Smooth muscle cell (in vitro differentiated cells): ENCODE measurements at regions not wholly inside any gene's neighbourhood (a gene's known extent, or its start where the extent isn't known, plus 50 kb on each side); places are given as distances from the start of the nearest gene placed in this dataset.
A peak's percentile ranks its signal among the peaks of the same experiment; 100 is the strongest.

Experiments
- DNase-seq: peaks from one replicate; lab custom pipeline; 2025; ENCODE audit not compliant: unreplicated experiment; lab: John Stamatoyannopoulos, UW
- H2AFZ ChIP-seq: fragments of 200-600 bp; sonication (generic); 2 replicates; pipeline ENCODE4 v1.6.0; 2016; ENCODE audit warnings: antibody characterized with exemption, low read depth, mild to moderate bottlenecking
- H3F3A ChIP-seq: fragments of 200-600 bp; sonication (generic); 2 replicates; pipeline ENCODE4 v1.6.0; 2017; ENCODE audit warnings: antibody characterized with exemption, low read depth
- H3K27ac ChIP-seq: fragments of 200-600 bp; sonication (generic); 2 replicates; pipeline ENCODE4 v1.5.1; 2016; ENCODE audit warnings: low read depth, mild to moderate bottlenecking
- H3K27me3 ChIP-seq: fragments of 200-600 bp; sonication (generic); 2 replicates; pipeline ENCODE4 v1.6.1; 2016; ENCODE audit warnings: low read depth, mild to moderate bottlenecking
- H3K36me3 ChIP-seq: fragments of 200-600 bp; sonication (generic); 2 replicates; pipeline ENCODE4 v1.5.1; 2016; ENCODE audit warnings: low read depth
- H3K4me1 ChIP-seq: fragments of 200-600 bp; sonication (generic); 2 replicates; pipeline ENCODE4 v1.5.1; 2016; ENCODE audit warnings: low read depth
- H3K4me2 ChIP-seq: fragments of 200-600 bp; sonication (generic); 2 replicates; pipeline ENCODE4 v1.6.0; 2016; ENCODE audit warnings: mild to moderate bottlenecking
- H3K4me3 ChIP-seq: fragments of 200-600 bp; sonication (generic); 2 replicates; pipeline ENCODE4 v1.5.1; 2016; ENCODE audit warnings: mild to moderate bottlenecking
- H3K79me2 ChIP-seq: fragments of 200-600 bp; sonication (generic); 2 replicates; pipeline ENCODE4 v1.6.0; 2016; ENCODE audit warnings: low read depth, mild to moderate bottlenecking
- H3K9ac ChIP-seq: fragments of 200-600 bp; sonication (generic); 2 replicates; pipeline ENCODE4 v1.6.0; 2016; ENCODE audit warnings: low read depth
- H3K9me3 ChIP-seq: fragments of 200-600 bp; sonication (generic); replicated peaks from 2 replicates; pipeline ENCODE4 v1.5.1; 2016; ENCODE audit warnings: low read depth
- H4K20me1 ChIP-seq: fragments of 200-600 bp; sonication (generic); 2 replicates; pipeline ENCODE4 v1.6.0; 2016; ENCODE audit warnings: low read depth
- CTCF ChIP-seq: fragments of 200-600 bp; sonication (generic); IDR thresholded peaks from 2 replicates; pipeline ENCODE4 v1.5.1; 2017; ENCODE audit warnings: borderline replicate concordance, mild to moderate bottlenecking, antibody characterized with exemption; ENCODE audit not compliant: insufficient read depth, poor library complexity, severe bottlenecking
- WGBS: methylation state at CpG from one replicate; pipeline ENCODE4 v1.1.7; 2016; ENCODE audit warnings: low lambda C conversion rate; 5-methylcytosine and 5-hydroxymethylcytosine counted together

DNA sequence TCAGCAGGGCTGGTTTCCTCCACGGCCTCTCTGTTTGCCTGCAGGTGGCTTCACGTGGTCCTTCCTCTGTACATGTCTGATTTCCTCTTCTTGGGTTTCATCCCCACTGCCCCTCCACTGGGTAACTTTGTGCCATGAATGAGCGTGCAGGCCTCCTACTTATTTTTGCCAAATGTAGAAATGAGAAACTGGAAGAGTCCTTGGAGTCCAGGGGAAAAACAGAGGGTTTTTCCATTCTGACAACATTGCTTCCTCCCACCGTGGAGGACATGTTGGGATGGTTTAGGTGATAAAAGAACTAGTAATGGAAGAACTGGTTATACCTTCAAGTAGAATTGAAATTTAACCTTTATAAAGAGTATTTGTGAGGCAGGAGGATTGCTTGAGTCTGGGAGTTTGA, 699.5 kb downstream of the QKI start:
- Histone ChIP-seq H3K9me3 (no peaks in the 10 kb centered on the region), H3K27ac (no peak overlapping the region), H3K27me3 (no peaks in the 10 kb centered on the region), H4K20me1 (no peaks in the 10 kb centered on the region), H3K9ac (no peak overlapping the region), H3F3A (no peaks in the 10 kb centered on the region), H3K4me2 (no peak overlapping the region), H3K4me3 (no peak overlapping the region), H3K79me2 (no peaks in the 10 kb centered on the region), H3K36me3 (no peaks in the 10 kb centered on the region), H2AFZ (no peak overlapping the region), H3K4me1 (peaks cover 6% of the 10 kb centered on the region)
- 89% methylated on average over 4 of the region's 4 CpGs for WGBS
- TF ChIP-seq CTCF: no peak
- DNase-seq: no peak

DNA sequence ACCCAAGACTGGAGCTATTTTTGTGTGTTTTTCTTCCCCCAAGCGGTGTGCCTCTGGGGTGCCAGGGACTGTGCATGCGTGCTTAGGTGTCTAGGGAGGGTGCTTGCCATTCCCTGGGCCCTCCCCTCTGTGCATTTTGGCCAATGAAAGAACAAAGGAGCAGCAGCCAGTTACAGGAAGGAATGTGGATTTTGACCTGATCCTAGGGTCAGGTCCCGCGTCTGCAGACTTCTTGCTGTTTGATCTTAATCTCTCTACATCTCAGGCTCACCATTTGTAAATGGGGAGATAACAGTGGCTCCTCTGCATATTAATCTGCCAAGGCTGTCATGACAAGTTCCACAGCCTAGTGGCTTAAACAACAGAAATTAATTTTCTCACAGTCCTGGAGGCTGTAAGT, 699.1 kb downstream of the QKI start:
- H3K4me3 ChIP-seq: no peak overlapping the region
- no peak overlapping the region for H3K9ac ChIP-seq
- no peaks in the 10 kb centered on the region for H3K27me3 ChIP-seq
- no peaks in the 10 kb centered on the region for H3F3A ChIP-seq
- no peaks in the 10 kb centered on the region for H4K20me1 ChIP-seq
- H2AFZ ChIP-seq: no peak overlapping the region
- H3K79me2 ChIP-seq: no peaks in the 10 kb centered on the region
- 74% methylated on average over 4 of the region's 4 CpGs for WGBS
- H3K27ac ChIP-seq: no peak overlapping the region
- peaks cover 6% of the 10 kb centered on the region for H3K4me1 ChIP-seq
- H3K4me2 ChIP-seq: no peak overlapping the region
- no peaks in the 10 kb centered on the region for H3K9me3 ChIP-seq
- H3K36me3 ChIP-seq: no peaks in the 10 kb centered on the region
- no peak for DNase-seq
- no peak for TF ChIP-seq CTCF

GRCh38 chr6:164109770-164110140, 695.2 kb downstream of the QKI start:
- Histone ChIP-seq H3K36me3 (no peaks in the 10 kb centered on the region), H3K4me1 (no peaks in the 10 kb centered on the region), H3K9ac (peak overlapping the region; percentile 48), H3K9me3 (no peaks in the 10 kb centered on the region), H3F3A (no peaks in the 10 kb centered on the region), H4K20me1 (no peaks in the 10 kb centered on the region), H3K4me2 (peak overlapping the region; percentile 75), H3K27me3 (no peaks in the 10 kb centered on the region), H3K27ac (peak overlapping the region; percentile 80), H3K4me3 (no peak overlapping the region), H3K79me2 (no peaks in the 10 kb centered on the region), H2AFZ (no peak overlapping the region)
- peak; percentile 60 for TF ChIP-seq CTCF
- no peak for DNase-seq
- WGBS: 50% methylated on average over 6 of the region's 6 CpGs

DNA sequence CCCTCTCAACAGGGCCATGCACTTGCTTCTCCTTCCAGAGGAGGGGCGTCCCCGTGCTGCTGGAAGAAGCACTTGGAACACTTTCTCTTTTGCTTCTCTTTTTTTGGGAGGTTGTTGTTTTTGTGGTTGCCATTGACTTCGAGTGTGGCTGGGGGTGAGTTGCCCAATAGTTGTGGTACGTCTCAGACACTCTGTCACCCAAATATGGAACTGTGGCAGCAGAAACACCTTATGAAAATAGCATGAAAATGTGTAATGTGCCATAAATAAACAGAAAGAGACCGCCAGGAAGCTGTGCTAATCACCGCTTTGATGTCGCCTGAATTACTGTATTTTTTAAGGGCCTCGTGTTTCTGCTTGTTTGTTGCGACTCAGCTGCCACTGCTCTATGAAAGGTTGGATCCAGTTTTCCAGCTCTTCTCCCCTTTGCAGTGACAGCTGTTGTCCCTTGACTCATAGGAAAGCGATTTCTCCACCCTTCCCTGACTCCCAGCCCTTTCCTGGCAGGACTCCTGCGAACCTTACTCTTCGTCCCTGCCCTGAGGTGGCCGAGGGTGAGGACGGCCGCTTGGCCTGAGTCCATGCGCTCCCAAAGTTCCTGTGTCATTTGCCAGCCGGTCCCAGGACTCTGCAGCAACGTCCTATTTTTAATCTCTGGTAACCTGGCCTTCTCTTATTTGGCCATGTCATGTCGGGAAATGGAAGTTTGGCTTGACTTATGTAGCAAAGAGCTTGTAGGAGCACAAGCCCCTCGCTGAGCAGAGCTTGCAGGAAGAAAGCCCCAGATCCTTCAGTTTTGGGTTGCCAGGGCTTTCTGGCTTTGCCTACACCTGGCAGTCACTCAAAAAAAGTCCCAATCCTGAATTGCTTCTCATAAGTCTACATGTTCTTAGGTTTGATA, 694.6 kb downstream of the QKI start:
- no peak for DNase-seq
- Histone ChIP-seq H3K4me2 (peak overlapping the region; percentile 75), H3K4me3 (no peak overlapping the region), H2AFZ (no peak overlapping the region), H3K9ac (peak overlapping the region; percentile 64), H3K79me2 (no peaks in the 10 kb centered on the region), H3K36me3 (no peaks in the 10 kb centered on the region), H4K20me1 (no peaks in the 10 kb centered on the region), H3K4me1 (no peaks in the 10 kb centered on the region), H3F3A (no peaks in the 10 kb centered on the region), H3K27ac (peak overlapping the region; percentile 80), H3K27me3 (no peaks in the 10 kb centered on the region), H3K9me3 (no peaks in the 10 kb centered on the region)
- 46% methylated on average over 20 of the region's 20 CpGs for WGBS
- TF ChIP-seq CTCF: no peak
